Keratinocyte (primary cell): ENCODE measurements at regions not wholly inside any gene's neighbourhood (a gene's known extent, or its start where the extent isn't known, plus 50 kb on each side); places are given as distances from the start of the nearest gene placed in this dataset.

Experiments
- DNase-seq: peaks from one replicate; pipeline ENCODE4 v3.0.0-alpha.2; 2011; ENCODE audit warnings: low read depth, missing footprints, low spot score
- FAIRE-seq: peaks from 2 replicates; lab custom pipeline; 2011; peaks lifted over from hg19 to GRCh38; lab: Jason Lieb, UNC
- H2AFZ ChIP-seq: 2 replicates; pipeline ENCODE4 v1.6.0; 2012; ENCODE audit warnings: low read length, control low read depth, inconsistent platforms; ENCODE audit not compliant: control insufficient read depth
- H3K27ac ChIP-seq: 2 replicates; pipeline ENCODE4 v1.5.1; 2011; ENCODE audit warnings: low read length; ENCODE audit not compliant: control insufficient read depth, insufficient read depth
- H3K27me3 ChIP-seq: 3 replicates; pipeline ENCODE4 v1.6.0; 2011; ENCODE audit warnings: low read length; ENCODE audit not compliant: control insufficient read depth, insufficient read depth; ENCODE audit errors: extremely low read depth
- H3K36me3 ChIP-seq, 2 experiments: 2 replicates in 1 of 2; 3 replicates in 1 of 2; pipeline ENCODE4 v1.5.1; 2011; ENCODE audit warnings: low read length in 2 of 2, mild to moderate bottlenecking in 1 of 2; ENCODE audit not compliant: control insufficient read depth in 2 of 2, insufficient read depth in 2 of 2; ENCODE audit errors: extremely low read depth in 1 of 2
- H3K4me1 ChIP-seq: 3 replicates; pipeline ENCODE4 v1.5.1; 2011; ENCODE audit warnings: low read length; ENCODE audit not compliant: control insufficient read depth, insufficient read depth; ENCODE audit errors: extremely low read depth
- H3K4me2 ChIP-seq: 3 replicates; pipeline ENCODE4 v1.6.0; 2011; ENCODE audit warnings: low read depth, low read length; ENCODE audit not compliant: control insufficient read depth, insufficient read depth; ENCODE audit errors: extremely low read depth
- H3K4me3 ChIP-seq, 3 experiments: fragments of 200-600 bp in 1 of 3; sonication (generic) in 1 of 3; 2 replicates in 2 of 3; 3 replicates in 1 of 3; pipeline ENCODE4 v1.5.1; 2011 to 2016; ENCODE audit warnings: low read length in 3 of 3, mild to moderate bottlenecking in 3 of 3, control low read depth in 2 of 3, inconsistent platforms in 1 of 3, low read depth in 1 of 3, mixed read lengths in 1 of 3, mixed run types in 1 of 3, moderate library complexity in 1 of 3; ENCODE audit not compliant: control insufficient read depth in 2 of 3, insufficient read depth in 2 of 3; ENCODE audit errors: extremely low read depth in 1 of 3
- H3K79me2 ChIP-seq: 2 replicates; pipeline ENCODE4 v1.6.0; 2012; ENCODE audit warnings: low read length; ENCODE audit not compliant: control insufficient read depth, insufficient read depth
- H3K9ac ChIP-seq: 3 replicates; pipeline ENCODE4 v1.6.0; 2011; ENCODE audit warnings: low read length; ENCODE audit not compliant: control insufficient read depth, insufficient read depth; ENCODE audit errors: extremely low read depth
- H3K9me1 ChIP-seq: 3 replicates; pipeline ENCODE4 v1.6.0; 2011; ENCODE audit warnings: low read length; ENCODE audit not compliant: control insufficient read depth, insufficient read depth; ENCODE audit errors: extremely low read depth
- H3K9me3 ChIP-seq: 2 replicates; pipeline ENCODE4 v1.5.1; 2012; ENCODE audit warnings: low read depth, low read length; ENCODE audit not compliant: control insufficient read depth
- H4K20me1 ChIP-seq: 3 replicates; pipeline ENCODE4 v1.6.0; 2011; ENCODE audit warnings: low read length; ENCODE audit not compliant: control insufficient read depth, insufficient read depth; ENCODE audit errors: extremely low read depth
- CTCF ChIP-seq, 3 experiments: IDR thresholded peaks in 1 of 3; conservative IDR thresholded peaks in 1 of 3; optimal IDR thresholded peaks in 1 of 3; 2 replicates in 2 of 3; 3 replicates in 1 of 3; pipeline versions ENCODE3 to v1.5.1; 2011; ENCODE audit warnings: low read length in 3 of 3, mild to moderate bottlenecking in 3 of 3, moderate library complexity in 2 of 3, control low read depth in 1 of 3, inconsistent platforms in 1 of 3; ENCODE audit not compliant: insufficient read depth in 2 of 3; ENCODE audit errors: extremely low read depth in 1 of 3
- EZH2 ChIP-seq: IDR thresholded peaks from one replicate; pipeline ENCODE4 v1.6.1; 2012; ENCODE audit warnings: inconsistent platforms, mild to moderate bottlenecking, low read length, moderate library complexity
- dilution Hi-C: fragments of 300-500 bp; cut with MboI; formaldehyde crosslinking; loops from one replicate; pipeline ENCODE4 v1.7.0; 2020; ENCODE audit warnings: low sequenced_read_pairs; ENCODE audit not compliant: extremely low pct_ligation_motif_present

GRCh38 chr4:166229799-166230198 lies 356.8 kb downstream of the TLL1 start:
- H4K20me1 ChIP-seq, result no peaks in the 10 kb centered on the region
- no peaks in the 10 kb centered on the region for H3K36me3 ChIP-seq
- H3K4me3 ChIP-seq, result no peak overlapping the region
- TF ChIP-seq CTCF (optimal IDR thresholded peaks at IDR 0.05 in 1 of 3, IDR thresholded peaks at IDR 0.05 in 1 of 3, conservative IDR thresholded peaks at IDR 0.05 in 1 of 3; ENCODE audit: extremely low read depth in 1 of 3, insufficient read depth in 2 of 3, low read length in 3 of 3) (no peak), EZH2 (no peak)
- H3K9me1 ChIP-seq, result no peaks in the 10 kb centered on the region
- FAIRE-seq (no peak), DNase-seq (no peak)
- H3K27me3 ChIP-seq, result no peaks in the 10 kb centered on the region
- H3K27ac ChIP-seq, result no peak overlapping the region
- H3K4me1 ChIP-seq, result no peaks in the 10 kb centered on the region
- no peaks in the 10 kb centered on the region for H3K9me3 ChIP-seq
- dilution Hi-C loops, result no loop called here
- no peaks in the 10 kb centered on the region for H3K79me2 ChIP-seq
- H3K4me2 ChIP-seq, result no peak overlapping the region
- no peak overlapping the region for H3K9ac ChIP-seq
- H2AFZ ChIP-seq, result no peak overlapping the region

GRCh38 chr4:166230841-166231240 lies 357.8 kb downstream of the TLL1 start:
- H2AFZ ChIP-seq, result no peak overlapping the region
- no peaks in the 10 kb centered on the region for H4K20me1 ChIP-seq
- H3K9me3 ChIP-seq, result no peaks in the 10 kb centered on the region
- no peak overlapping the region for H3K4me3 ChIP-seq
- H3K79me2 ChIP-seq, result no peaks in the 10 kb centered on the region
- DNase-seq (no peak), FAIRE-seq (no peak)
- no peaks in the 10 kb centered on the region for H3K36me3 ChIP-seq
- H3K9ac ChIP-seq, result no peak overlapping the region
- H3K27ac ChIP-seq, result no peak overlapping the region
- no peak overlapping the region for H3K4me2 ChIP-seq
- dilution Hi-C loops, result no loop called here
- H3K4me1 ChIP-seq, result no peaks in the 10 kb centered on the region
- H3K27me3 ChIP-seq, result no peaks in the 10 kb centered on the region
- no peak for TF ChIP-seq CTCF (optimal IDR thresholded peaks at IDR 0.05 in 1 of 3, IDR thresholded peaks at IDR 0.05 in 1 of 3, conservative IDR thresholded peaks at IDR 0.05 in 1 of 3; ENCODE audit: extremely low read depth in 1 of 3, insufficient read depth in 2 of 3, low read length in 3 of 3)
- no peak for TF ChIP-seq EZH2
- no peaks in the 10 kb centered on the region for H3K9me1 ChIP-seq
